CMK (cell line): ENCODE measurements at regions not wholly inside any gene's neighbourhood (a gene's known extent, or its start where the extent isn't known, plus 50 kb on each side); places are given as distances from the start of the nearest gene placed in this dataset.

Experiments
- DNase-seq: peaks from one replicate; pipeline ENCODE4 v3.0.0-alpha.2; 2010; ENCODE audit warnings: low read depth

DNA sequence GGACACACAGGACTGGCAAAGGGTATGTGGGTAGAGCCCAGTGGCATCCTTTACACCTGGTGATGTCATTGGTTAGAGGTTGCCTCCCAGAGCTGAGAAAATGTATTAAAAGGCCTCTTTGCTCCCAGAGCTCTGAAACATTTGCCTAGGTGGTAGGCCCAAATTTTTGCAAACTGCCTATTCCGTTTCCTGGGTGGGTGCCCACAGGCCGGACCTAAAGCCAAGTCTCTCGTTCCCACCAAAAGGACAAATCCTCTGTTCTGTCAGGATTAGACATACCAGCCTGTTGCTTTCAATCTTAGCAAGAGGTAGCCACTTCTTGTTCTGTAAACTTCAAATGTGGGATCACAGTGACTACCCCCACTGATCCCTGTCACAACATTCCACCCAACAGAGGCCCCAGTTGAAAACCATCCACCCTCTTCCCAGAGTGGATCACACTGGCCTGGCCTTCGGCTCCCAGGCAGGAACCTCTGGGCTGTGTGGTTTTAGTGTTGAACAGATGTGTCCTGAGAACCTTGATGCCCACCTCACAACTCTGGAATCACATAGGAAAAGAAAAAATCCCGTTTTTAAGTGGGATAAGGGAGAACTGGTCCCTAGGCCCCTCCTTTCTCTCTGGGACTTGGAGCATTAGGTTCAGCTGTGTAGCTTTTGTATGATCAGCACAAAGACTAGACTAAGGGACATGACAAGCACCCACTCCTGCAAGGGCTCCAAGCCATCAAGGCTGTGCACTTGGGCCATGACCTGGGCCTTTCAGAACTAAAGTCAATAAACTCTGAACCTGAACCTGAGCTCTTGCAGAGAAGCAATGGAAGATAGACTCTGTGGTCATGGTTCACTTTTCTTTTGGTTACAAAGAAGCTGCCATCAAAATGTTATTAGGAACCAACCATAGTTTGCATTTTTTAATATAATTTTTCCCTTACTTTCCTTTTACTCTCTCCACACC lies 211.3 kb downstream of the CYP26B1 start:
- no peak for DNase-seq

DNA sequence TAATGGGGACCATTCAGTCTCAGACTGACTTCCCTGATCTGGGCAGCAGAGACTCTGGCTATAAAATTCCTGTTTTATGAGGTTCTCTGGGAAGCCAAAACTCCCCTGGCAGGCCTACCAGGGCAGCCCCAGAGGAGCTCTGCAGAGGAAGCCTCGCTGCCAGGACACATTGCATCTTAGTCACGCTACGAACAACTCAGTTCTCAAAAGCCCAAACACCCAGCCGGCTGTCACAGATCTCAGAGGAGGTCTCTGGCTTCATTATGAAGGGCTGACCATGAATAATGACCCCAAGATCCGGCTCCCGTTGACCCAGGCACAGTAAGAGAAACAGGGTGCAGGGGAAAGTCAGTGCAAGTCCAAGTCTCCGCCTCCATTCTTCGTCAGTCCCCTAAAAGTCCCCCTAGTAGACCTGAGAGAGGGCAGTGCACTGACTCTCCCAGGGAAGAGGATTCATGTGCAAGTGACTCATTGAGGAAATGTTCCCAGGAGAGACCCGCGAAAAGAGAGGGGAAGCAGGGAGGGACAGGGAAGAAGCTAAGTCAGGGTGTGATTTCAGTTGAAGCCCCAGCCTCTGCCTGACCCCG lies 212.3 kb downstream of the CYP26B1 start:
- no peak for DNase-seq

DNA sequence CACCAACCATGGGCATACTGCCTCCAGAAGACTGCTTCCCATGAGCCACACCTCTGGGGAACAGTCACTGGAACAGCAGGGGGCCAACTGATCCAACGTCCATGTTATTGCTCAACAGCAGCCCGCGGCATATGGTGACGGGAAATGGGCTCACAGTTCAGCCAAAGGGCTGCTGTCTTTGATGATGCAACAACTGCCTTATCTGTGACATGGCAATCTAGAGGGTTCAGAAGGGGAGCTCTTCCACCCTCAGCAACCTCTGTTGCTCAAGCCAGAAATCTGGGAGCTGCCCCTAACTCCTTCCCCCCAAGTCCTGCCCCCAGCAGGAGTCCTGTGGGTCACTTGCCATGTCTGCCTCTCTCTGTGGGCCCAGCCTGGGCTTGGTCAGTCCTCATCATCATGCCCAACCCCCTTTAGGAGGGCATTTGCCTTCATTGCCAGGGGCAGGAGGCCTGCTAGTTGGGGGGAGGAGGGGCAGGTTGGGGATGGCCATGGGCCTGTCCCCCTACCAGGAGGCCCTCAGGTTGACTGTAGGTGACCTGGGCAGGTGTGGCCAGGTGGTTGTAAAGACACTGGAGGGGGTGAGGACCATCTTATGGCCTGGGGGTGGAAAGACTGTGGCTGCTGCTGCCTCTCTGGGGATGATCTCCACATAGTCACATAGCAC lies 212.9 kb downstream of the CYP26B1 start:
- DNase-seq = no peak

DNA sequence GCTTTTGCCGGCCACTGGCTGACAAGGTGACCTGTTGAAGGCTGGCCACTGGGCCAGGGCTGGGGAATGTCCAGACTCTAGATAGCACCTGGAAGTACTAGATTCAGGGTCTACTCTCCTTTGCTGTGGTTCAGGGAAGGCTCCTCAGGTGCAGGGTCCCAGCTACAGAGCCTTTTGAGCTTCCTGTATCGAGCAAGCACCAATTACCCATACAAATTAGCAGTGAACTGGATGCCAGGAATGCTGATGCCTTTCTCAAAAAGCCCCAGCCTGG lies 213.4 kb downstream of the CYP26B1 start:
- no peak for DNase-seq

DNA sequence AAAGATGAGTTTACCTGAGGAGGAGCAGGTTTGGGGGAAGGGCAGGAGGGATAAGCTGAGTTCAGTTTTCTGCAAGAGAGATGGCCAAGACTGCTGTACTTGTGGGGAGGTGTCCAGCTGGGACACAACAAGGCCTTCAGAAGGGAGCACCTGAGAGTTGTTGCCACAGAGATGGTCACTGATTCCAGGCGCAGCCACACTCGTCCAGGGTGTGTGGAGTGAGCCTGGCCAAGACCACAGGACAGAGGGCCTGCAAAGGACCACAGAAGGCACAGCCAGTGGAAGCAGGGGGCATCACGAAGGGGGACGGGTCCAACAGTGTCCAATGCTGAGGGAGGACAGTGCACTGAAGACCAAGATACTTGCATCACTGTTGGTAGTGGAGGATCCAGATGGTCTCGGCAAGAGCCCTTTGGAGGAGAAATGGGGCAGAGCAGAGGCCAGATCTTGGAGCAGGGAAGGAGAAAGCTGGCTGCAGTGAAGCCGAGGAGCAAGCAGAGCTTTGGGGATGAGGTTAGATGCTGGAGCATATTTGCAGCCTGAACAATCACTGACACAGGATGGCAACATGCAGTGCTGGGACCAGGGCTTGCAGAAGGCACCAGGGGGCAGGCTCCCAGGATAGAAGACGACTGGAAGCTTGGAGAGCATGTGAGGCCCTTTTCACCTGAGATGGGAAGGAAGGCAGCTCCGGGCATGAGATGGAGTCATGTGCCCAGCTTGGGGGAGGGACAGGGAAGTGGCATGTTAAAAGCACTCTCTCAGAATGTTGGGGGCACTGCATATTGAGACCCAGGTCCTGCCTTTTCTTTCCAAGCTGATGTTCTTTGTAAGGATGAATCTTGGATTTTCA lies 214.0 kb downstream of the CYP26B1 start:
- DNase-seq = no peak

DNA sequence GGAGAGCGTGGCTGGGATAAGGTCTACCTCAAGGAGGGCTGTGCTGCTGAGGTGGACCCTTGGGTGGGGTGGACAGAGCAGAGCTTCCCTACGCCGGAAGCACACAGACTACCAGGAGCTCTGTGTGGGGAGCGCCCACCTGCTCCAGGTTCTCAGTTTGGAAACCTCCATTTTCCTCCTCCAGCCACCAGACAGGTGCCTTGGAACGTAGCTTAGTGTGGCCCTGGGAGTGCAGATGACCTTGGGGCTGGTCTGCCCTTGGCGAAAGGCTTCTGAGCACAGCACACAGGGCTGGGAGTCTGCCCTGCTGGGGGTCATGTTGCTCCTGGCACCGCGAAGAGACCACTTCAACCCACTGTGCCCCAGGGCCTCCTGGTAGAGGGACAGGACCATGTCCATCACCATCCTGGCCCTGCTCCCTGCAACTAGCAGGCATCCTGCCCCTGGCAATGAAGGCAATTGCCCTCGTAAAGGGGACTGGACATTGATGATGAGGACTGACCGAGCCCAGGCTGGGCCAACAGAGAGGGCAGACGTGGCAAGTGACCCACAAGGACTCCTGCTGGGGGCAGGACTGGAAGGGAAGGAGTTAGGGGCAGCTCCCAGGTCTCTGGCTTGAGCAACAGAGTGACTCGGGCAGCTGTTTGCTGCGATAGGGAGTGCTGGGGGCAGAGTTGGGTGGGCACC lies 214.7 kb downstream of the CYP26B1 start:
- no peak for DNase-seq

DNA sequence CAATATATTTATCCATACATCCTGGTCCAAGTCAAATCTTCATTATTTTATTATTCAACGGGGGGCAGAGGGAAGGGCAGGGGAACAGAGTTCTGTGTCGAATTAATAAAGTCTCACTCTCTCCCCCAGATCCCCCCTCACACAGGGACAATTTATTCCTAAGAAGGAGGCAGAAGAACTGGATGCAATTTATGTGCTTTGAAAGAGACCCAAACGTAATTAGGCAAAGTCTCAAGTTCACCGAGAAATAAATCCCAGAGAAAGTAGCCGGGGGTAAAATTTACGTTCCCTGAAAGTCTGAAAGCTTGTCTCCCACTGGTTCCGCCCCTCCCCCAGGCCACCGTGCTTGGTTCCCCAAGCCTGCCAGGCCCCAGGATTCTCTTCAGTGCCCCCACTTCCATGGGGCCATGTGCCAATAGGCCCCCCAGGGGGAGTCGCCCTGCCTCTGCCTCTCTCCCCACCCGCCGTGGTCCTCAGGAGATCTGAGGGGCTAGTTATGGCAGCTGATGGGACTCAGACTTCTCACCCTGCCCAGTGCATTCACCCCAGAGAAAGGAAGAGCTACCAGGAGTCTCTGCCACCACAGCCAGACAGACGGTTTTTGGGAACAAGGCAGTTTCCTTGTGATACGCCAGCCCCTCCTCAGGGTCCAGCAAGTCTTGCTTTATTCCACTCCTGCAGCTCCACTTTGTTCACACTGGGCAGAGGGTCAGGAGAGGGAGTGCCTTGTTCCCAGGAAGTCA lies 215.5 kb downstream of the CYP26B1 start:
- DNase-seq = no peak

DNA sequence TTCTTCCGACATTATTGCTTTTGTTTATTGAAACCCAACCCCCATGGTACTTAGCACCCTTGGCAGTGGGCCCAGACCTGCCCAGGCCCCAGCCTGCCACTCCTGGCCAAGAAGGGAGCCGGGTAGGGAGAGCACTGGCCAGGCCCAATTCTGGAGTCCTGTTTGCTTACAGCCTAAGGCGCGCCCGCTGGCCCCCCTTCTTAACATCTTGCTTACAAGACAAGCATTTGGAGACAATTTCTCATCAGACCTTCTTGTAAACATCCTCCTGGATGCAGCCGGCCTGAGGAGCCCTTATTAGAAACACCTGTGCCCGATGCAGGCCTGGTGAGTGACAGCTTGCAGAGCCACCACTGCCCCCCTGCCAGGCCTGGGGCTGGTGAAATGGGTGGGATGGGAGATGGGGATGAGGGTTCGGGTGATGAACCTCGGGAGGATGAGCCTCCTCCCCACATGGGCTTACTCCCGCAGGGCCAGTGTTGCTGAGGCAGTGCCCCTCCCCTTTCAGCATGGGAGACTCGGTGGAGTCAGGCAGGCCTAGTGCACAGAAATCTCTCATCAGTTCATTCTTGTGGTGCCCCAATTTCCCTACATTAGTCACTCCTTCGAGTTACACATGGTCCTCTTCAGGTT lies 217.5 kb downstream of the CYP26B1 start:
- DNase-seq = no peak

DNA sequence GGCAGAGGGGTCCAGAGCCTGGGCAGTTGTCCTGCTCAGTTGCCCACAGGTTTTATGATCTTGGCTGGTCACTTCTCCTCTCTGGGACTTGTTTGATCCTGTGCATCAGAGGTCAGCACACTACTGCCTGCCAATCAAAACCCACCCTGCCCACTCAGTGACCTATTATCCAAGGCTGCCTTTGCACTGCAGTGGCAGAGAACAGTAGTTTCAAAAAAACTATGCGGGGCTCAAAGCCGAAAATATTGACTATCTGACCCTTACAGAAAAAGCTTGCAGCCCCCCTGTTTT lies 218.2 kb downstream of the CYP26B1 start:
- no peak for DNase-seq

DNA sequence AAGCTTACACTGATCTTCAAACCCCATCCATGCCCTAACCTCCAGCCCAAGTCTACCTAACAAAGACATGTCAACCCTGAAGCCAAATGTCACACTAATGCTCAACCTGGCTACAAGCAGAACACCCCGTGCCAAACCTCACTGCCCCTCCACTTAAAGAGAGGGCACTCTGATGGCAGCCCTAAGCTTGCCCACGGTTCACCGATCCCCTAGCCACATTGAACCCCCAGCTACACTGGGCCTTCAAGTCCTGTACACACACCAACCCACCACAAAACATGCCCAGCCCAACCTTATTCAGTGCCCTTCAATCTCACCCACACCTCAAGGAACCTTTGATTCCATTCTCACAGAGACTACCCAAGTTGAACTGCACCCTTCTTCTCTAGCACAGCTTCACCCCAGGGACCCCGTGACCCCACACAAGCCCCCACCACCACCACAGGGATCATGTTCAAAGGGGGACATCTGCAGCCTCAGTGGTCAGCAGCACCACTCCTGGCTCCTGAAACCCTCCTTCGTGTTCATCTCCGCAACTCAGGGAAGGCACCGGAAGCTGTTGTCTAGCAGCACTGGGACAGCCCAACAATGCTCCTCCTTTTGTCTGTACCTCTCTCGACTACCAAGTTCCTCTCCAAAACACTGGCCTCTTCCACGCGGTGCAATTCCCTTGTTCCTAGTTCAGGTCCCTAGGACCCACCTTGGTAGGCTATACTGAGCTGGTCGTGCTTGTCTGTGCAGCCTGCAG lies 218.8 kb downstream of the CYP26B1 start:
- no peak for DNase-seq

DNA sequence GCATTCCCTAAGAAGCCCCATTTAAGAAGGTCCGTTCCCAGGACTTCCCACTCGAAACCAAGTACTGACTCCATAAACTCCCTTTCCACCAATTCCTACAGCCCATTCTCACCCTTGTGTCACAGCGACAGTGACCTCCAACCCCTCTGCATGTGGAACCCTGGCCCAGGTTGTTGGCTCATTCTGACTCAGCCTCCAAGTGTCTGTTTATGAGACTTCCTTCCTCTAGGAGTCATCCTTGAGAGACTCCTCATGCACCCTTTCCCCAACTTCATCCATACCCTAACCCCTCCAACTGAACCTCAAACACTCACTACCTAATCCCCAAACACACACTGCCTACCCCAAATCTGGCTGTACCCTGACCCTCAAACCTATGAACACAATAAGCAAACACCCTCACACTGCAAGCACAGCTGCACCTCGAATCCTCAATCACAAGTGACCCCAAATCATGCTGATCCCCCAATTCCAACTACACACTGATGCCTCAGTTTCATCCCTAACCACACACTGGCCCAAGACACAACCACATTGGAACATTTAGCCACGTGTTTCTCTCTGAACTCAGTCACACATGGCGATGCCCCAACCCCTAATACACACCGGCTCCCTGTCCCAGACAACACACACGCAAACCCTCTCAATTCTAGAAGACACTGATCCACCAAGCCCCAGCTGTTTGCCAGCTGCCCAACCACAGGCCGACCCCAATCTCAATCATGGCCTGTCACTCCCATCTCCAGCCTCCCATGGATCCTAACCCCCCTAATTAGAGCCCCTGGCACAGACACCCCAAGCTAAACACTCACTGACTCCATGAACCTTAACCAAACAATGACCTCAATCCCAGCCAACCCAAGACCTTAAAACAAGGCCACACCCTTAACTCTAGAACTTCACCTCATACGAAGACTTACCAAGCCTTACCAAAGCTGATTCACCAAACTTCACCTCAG lies 219.6 kb downstream of the CYP26B1 start:
- no peak for DNase-seq

DNA sequence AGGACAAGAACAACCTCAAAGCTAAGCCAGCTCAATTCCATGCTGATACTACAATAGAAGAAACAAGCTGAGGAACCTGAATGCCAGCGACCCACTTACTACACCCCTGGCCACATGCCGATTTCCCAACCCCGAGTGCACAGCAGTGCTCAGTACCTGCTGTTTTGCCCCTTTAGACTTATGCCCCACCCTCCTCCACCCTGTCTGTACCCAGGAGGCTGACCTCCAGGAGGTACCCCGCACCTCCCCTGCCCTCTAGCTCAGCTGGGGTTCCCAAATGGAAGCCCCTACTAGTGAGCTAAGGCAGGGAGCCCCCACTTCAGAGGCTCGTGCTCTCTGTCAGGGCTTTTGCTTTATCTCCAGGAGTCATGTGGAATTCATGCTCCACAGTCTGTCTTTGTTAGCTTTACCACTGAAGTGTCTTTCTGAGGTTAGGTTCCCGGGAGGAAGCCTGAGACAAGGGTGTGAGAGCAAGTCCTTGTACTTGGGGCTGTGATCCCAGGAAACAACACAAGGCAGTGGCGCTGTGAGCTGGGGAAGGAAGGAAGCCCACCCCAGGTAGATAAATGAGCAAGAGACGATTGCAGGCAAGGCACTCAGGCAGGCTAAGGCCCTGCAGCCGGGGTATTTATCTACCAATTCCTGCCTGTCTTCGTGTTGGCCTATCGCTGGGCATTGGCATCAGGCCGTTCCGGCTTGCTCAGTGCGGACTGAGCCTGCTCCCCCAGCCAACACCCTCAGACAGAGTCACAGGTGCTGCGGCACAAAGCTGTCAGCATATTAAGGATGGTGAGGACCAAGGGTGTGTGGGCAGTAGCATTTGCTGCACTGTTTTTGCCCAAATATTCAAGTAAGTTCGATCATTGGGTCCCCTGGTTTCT lies 220.5 kb downstream of the CYP26B1 start:
- no peak for DNase-seq

DNA sequence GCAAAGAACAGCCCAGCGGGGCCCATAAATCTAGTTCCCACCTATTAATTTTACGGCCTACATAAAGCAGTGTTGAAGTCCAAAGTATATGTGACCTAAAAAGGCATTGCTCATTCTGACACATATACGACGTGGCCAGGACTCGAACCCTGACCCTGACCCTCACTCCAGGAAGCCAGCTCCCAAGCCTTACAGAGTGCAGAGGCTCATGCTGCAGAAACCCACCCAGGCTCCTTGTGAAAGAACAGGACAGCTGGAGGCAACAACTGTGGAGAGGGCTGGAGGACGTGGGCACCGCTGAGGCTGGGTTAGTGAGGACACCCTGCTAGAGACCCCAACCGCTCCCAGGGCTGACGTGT lies 221.6 kb downstream of the CYP26B1 start:
- no peak for DNase-seq

DNA sequence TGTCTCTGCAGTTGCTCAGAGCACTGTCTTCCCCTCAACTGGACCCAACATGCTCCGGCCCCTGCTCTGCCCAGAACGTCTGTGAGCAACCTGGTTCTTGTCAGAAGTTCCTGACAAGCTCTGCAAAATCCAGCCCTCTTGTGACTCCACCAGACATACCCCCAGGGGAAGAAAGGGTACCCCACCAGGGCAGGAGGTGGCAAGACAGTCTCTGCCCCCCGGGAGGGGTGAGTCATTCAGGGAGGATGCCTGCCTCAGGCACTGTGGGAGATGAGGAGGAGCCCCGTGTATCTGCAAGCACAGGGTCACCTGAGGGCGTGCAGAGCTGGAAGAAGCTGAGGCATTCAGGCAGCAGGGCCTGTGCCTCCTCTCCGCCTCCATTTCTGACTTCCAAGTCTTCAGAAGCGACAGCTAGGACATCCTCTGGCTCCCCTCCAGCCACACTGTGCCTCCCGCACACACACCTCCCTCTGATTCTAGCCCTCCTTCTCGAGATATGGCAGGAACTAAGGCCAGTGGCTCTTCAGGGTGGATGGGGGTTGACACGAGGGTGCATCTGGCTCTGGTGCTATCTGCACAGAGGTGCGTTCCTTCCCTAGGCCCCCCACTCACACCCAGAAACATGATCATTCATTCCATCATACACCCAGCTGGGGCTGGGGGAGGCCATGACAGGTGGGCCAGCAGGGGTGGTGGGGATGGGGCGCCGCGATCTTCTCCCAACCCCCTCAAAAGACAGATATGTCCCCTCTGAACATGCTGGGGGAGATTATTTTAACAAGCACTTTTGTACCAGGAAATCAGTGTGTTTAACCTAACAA lies 222.2 kb downstream of the CYP26B1 start:
- DNase-seq = no peak

DNA sequence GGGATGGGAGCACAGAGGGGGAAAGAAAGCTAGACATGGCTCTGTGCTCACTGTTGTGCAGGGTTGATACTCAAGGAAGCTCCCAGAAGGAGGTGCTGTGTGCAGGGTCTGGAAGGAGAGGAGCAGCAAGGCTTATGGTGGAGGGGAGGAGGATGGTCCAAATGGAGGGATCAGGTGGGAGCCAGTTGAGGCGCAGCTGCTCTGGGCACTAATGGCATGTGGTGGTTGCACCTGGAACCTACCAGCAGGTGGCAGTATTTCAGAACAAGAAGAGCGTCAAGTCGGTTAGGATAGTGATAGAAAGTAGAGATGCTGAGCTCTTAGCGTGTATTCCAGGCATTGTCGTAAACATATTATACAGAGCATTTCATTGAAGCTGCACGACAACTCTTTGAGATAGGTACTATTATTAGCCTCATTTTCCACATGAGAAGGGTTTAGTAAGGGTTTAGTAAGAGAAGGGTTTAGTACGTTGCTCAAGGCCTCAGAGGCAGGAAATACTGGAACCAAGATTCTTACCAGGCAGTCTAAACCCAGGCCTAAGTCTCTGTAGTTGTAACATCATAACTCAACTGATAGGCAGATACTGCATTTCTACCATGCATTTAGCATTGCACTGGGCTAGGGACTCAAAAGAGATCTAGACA lies 223.7 kb downstream of the CYP26B1 start:
- DNase-seq = peak; percentile 25

DNA sequence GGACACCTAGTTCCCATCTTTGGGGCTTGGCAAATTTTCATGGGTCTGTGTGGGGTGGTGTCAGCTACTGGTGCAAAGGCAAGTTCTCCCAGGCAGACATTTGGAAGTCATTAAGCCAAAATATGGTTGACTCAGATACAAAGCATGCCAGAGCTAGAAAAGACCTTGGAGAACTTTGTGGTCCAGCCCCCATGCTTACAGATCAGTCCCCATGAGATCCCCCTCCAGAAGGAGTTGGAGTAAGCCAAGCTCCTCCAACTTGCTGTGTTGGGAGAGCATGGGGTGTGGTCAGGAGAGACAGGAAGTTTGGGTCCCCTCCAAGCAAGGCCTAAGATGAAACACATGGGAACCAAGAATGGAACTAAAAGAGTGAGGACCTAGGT lies 224.5 kb downstream of the CYP26B1 start:
- no peak for DNase-seq
